Prostate gland (tissue), 2 donors: ENCODE measurements at regions not wholly inside any gene's neighbourhood (a gene's known extent, or its start where the extent isn't known, plus 50 kb on each side); places are given as distances from the start of the nearest gene placed in this dataset.

Experiments used
- POLR2A ChIP-seq: fragments of 450-650 bp; IDR thresholded peaks from one replicate; pipeline ENCODE4 v1.6.1; 2016; ENCODE audit warnings: antibody characterized with exemption, mild to moderate bottlenecking
- TF ChIP-seq, protein P1 (sequence below), 4 experiments: fragments of 200-600 bp in 2 of 4; fragments of 450-650 bp in 2 of 4; sonication (generic) in 2 of 4; IDR thresholded peaks; 1 replicate in 3 of 4; 2 replicates in 1 of 4; pipeline ENCODE4 v1.5.1; 2016 to 2019; ENCODE audit warnings: antibody characterized with exemption in 4 of 4, mild to moderate bottlenecking in 2 of 4, moderate library complexity in 2 of 4

DNA sequence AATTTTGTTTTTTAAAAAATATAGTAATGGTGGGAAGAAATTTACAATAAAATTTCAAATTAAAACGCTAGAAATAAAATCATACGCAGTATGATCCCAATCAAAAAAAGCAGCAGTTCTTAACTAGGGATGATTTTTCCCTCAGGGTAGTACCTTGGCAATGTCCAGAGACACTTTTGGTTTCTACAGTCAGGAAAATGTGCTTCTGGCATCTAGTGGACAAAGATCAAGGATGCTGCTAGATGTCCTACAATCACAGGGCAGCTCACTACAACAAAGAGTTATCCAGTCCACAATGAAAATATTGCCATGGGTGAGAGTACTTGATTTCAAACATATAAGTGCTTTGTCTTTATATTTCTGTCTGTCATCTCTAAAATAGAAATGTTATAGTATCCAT, 400.2 kb upstream of the SGCD start:
- TF ChIP-seq, protein P1, sequence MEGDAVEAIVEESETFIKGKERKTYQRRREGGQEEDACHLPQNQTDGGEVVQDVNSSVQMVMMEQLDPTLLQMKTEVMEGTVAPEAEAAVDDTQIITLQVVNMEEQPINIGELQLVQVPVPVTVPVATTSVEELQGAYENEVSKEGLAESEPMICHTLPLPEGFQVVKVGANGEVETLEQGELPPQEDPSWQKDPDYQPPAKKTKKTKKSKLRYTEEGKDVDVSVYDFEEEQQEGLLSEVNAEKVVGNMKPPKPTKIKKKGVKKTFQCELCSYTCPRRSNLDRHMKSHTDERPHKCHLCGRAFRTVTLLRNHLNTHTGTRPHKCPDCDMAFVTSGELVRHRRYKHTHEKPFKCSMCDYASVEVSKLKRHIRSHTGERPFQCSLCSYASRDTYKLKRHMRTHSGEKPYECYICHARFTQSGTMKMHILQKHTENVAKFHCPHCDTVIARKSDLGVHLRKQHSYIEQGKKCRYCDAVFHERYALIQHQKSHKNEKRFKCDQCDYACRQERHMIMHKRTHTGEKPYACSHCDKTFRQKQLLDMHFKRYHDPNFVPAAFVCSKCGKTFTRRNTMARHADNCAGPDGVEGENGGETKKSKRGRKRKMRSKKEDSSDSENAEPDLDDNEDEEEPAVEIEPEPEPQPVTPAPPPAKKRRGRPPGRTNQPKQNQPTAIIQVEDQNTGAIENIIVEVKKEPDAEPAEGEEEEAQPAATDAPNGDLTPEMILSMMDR (IDR thresholded peaks at IDR 0.05), result no peak
- no peak for TF ChIP-seq POLR2A
